ENCODE measurements at regions not wholly inside any gene's neighbourhood (a gene's known extent, or its start where the extent isn't known, plus 50 kb on each side); places are given as distances from the start of the nearest gene placed in this dataset.
A peak's percentile ranks its signal among the peaks of the same experiment; 100 is the strongest.

DNA sequence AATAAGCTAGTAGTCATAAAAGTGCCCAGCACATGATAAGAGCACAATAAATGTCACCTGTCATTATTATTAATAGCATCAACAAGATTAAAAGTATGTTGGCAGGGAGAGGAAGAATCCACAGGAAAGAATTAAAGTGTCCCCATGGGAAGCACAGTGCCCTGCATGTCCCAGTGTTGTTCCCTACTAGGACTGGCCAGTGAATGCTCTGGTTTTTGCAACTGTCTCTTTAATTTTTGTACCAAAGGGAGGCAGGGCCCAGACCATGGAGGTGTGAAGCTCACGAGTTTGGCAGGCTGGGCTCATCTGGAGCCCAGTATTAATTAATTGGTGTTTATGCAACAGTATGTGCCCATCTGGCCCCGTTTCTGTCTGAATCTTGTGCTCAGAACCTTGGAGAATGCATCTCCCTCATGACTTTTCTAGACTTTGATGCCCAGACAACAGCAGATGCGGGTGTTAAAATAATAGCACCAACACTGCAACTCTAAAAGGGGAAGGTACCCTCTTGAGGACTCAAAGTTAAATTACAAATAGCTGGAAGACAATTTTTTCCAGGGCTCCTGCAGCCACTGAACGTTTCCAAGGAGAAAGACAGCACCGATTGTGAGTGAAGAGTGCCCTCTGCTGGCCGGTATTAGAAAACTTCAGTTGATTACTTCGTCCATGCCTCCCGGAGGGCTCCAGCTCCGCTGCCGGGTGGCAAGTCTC is 71.9 kb upstream of the SPATA12 start:
- ChIA-PET CTCF (interaction anchor here (0.5 to 3.2 kb wide), 21 partner anchors 12 to 298 kb away, joined by 3 to 32 read pairs (median 4); no protein-coding TSS in a partner anchor), POLR2A (ENCODE audit: unreplicated experiment) (interaction anchor here (0.6 kb wide), 1 partner anchor 281 kb away, joined by 12 read pairs; no protein-coding TSS in a partner anchor)
- Histone ChIP-seq H3K56ac (ENCODE audit: extremely low read depth, insufficient read depth, low read length) (no peak overlapping the region), H2BK5ac (ENCODE audit: low read depth, low read length, poor library complexity, severe bottlenecking) (no peak overlapping the region), H3K14ac (replicated peaks; ENCODE audit: low read depth, low read length) (no peak overlapping the region), H3K4ac (ENCODE audit: low read depth, low read length) (no peak overlapping the region), H2AFZ (replicated peaks; ENCODE audit: low read length, poor library complexity) (no peak overlapping the region), H4K8ac (ENCODE audit: low read depth in 2 of 2, low read length in 2 of 2) (no peak overlapping the region), H3K27ac (ENCODE audit: insufficient read depth, low read length) (no peak overlapping the region), H3K27me3 (ENCODE audit: control insufficient read depth, insufficient read depth, low read length) (peaks cover 18% of the 10 kb centered on the region), H3K9ac (ENCODE audit: low read depth, low read length) (no peak overlapping the region), H2BK120ac (ENCODE audit: low read depth, low read length) (no peak overlapping the region), H2BK15ac (ENCODE audit: low read depth, low read length) (no peak overlapping the region), H3K79me1 (ENCODE audit: low read depth in 1 of 2, low read length in 2 of 2) (no peaks in the 10 kb centered on the region), H4K91ac (ENCODE audit: insufficient read depth, low read depth, low read length) (no peak overlapping the region), H3K36me3 (ENCODE audit: control insufficient read depth, insufficient read depth, low read length) (no peaks in the 10 kb centered on the region), H2AK9ac (replicated peaks; ENCODE audit: low read depth, low read length, poor library complexity) (no peak overlapping the region), H3K9me3 (ENCODE audit: control insufficient read depth, insufficient read depth, low read length) (no peaks in the 10 kb centered on the region), H2BK20ac (ENCODE audit: low read depth, low read length) (no peak overlapping the region), H3K23ac (ENCODE audit: low read depth, low read length) (no peak overlapping the region; the same call in 1 of the 2 replicates), H3K18ac (ENCODE audit: low read depth, low read length) (no peak overlapping the region), H4K20me1 (ENCODE audit: insufficient read depth, low read length) (no peaks in the 10 kb centered on the region), H3K9me1 (ENCODE audit: insufficient read depth, low read length) (no peaks in the 10 kb centered on the region; the same call in 1 of the 2 replicates), H3K4me1 (ENCODE audit: control insufficient read depth, insufficient read depth, low read length) (peaks cover 10% of the 10 kb centered on the region; the same call in 1 of the 2 replicates), H3K4me3 (ENCODE audit: insufficient read depth, low read depth, low read length) (no peak overlapping the region), H3K4me2 (ENCODE audit: low read depth, low read length) (no peak overlapping the region), H2AK5ac (ENCODE audit: low read depth, low read length) (no peak overlapping the region), H4K5ac (ENCODE audit: low read depth, low read length) (no peak overlapping the region)
- BruUV-seq (replicated peaks): no TSS peak
- DNase-seq: peak; percentile 71
- TF ChIP-seq, protein P1, sequence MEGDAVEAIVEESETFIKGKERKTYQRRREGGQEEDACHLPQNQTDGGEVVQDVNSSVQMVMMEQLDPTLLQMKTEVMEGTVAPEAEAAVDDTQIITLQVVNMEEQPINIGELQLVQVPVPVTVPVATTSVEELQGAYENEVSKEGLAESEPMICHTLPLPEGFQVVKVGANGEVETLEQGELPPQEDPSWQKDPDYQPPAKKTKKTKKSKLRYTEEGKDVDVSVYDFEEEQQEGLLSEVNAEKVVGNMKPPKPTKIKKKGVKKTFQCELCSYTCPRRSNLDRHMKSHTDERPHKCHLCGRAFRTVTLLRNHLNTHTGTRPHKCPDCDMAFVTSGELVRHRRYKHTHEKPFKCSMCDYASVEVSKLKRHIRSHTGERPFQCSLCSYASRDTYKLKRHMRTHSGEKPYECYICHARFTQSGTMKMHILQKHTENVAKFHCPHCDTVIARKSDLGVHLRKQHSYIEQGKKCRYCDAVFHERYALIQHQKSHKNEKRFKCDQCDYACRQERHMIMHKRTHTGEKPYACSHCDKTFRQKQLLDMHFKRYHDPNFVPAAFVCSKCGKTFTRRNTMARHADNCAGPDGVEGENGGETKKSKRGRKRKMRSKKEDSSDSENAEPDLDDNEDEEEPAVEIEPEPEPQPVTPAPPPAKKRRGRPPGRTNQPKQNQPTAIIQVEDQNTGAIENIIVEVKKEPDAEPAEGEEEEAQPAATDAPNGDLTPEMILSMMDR (conservative IDR thresholded peaks at IDR 0.05; ENCODE audit: low read depth, low read length): peak; percentile 86
- TF ChIP-seq RAD21 (IDR thresholded peaks at IDR 0.05; ENCODE audit: low read length) (peak; percentile 95), POLR2A (IDR thresholded peaks at IDR 0.05; ENCODE audit: low read depth, low read length) (0 out of 2 replicates have a peak, but pooled peaks have one; percentile 49), SMC3 (IDR thresholded peaks at IDR 0.05; ENCODE audit: low read depth, low read length) (peak; percentile 96)
- TF ChIP-seq, protein P2, sequence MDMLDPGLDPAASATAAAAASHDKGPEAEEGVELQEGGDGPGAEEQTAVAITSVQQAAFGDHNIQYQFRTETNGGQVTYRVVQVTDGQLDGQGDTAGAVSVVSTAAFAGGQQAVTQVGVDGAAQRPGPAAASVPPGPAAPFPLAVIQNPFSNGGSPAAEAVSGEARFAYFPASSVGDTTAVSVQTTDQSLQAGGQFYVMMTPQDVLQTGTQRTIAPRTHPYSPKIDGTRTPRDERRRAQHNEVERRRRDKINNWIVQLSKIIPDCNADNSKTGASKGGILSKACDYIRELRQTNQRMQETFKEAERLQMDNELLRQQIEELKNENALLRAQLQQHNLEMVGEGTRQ (IDR thresholded peaks at IDR 0.05; ENCODE audit: low read depth, low read length): no peak
- dilution Hi-C loops (cut with HindIII; ENCODE audit: low sequenced_read_pairs, unreplicated experiment): no loop called here
- WGBS, 2 experiments (ENCODE audit: extremely low coverage in 2 of 2, insufficient read length in 1 of 2): no CpG with 5 or more reads among the region's 10 CpGs
- in situ Hi-C loops (cut with MboI; ENCODE audit: low sequenced_read_pairs): loop anchor here (5.0 kb wide), 2 partner anchors 191 to 286 kb away; no protein-coding TSS in a partner anchor
- intact Hi-C loops (cut with micrococcal nuclease): loop anchor here (1.0 to 10.0 kb wide), 5 partner anchors 131 to 648 kb away; partner anchors contain the start of genes ARHGEF3 and CCDC66
- ATAC-seq (ENCODE audit: low read depth): peak; percentile 76
